ENCODE measurements at regions not wholly inside any gene's neighbourhood (a gene's known extent, or its start where the extent isn't known, plus 50 kb on each side); places are given as distances from the start of the nearest gene placed in this dataset.

DNA sequence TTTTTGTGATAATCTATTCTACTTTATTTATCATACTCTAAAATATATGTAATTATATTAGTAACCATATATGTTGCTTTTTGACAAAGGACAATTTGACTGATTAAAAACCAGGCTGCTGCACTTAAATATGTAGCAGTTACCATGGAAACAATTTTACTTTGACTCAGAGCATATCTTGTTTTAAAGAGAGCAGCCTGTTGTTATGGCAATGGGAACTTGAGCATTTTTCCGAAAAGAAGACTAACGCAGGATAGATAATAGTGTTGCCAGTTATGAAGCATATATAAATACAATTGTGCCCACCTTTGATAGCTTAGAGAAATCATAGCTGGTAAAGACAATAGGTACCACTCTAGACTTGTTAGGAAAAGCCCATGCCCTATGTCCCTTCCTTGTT is 283.0 kb downstream of the GASK1B start:
- H3K4me3 ChIP-seq (ENCODE audit: low read depth, low read length), result no peak overlapping the region
- H3K27ac ChIP-seq (ENCODE audit: low read depth), result no peak overlapping the region
- 67% methylated on average over 2 of the region's 2 CpGs for WGBS
- no peaks in the 10 kb centered on the region for H3K4me1 ChIP-seq (ENCODE audit: insufficient read depth)
- no peaks in the 10 kb centered on the region for H3K36me3 ChIP-seq (ENCODE audit: insufficient read depth)
- DNase-seq (ENCODE audit: extremely low spot score), result no peak

DNA sequence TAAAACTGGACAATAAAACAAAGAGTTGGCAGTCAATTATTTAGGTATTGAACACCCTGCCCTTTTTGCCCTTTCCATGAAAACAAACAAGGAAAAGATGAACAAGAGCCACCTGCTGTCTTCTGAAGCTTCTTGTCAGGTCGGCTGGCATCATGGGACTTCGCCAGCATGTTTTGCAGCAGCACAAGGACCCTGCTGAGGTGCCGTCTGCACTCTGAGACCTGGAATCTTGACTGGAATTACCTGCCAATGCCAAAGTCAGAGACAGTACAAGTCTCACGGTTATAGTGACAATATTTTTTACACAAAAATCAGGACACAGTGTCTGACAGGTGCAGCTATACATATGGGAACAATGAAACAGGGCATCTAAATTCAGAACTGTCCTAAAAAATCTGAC is 284.5 kb downstream of the GASK1B start:
- Histone ChIP-seq H3K27ac (ENCODE audit: low read depth) (no peak overlapping the region), H3K4me1 (ENCODE audit: insufficient read depth) (no peaks in the 10 kb centered on the region), H3K4me3 (ENCODE audit: low read depth, low read length) (no peak overlapping the region), H3K36me3 (ENCODE audit: insufficient read depth) (no peaks in the 10 kb centered on the region)
- WGBS, result 88% methylated on average over 4 of the region's 4 CpGs
- no peak for DNase-seq (ENCODE audit: extremely low spot score)

DNA sequence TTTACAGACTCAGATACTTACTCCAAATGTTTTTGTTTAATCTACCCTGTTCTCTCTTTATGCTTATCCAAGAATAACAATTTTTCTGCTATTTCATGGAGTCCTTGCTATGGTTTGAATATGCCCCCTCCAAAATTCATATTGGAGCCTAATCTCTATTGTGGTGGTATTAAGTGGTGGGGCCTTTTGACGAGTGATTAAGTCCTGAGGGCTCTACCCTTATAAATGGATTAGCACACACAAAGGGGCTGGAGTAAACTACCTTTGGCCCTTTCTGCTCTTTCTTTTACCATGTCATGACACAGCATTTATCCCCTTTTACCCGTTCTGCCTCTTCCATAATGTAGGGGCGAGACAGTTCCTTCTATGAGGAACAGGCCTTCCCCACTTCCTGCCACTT is 285.5 kb downstream of the GASK1B start:
- 91% methylated on average over 3 of the region's 3 CpGs for WGBS
- no peak overlapping the region for H3K27ac ChIP-seq (ENCODE audit: low read depth)
- no peaks in the 10 kb centered on the region for H3K4me1 ChIP-seq (ENCODE audit: insufficient read depth)
- no peak for DNase-seq (ENCODE audit: extremely low spot score)
- H3K36me3 ChIP-seq (ENCODE audit: insufficient read depth), result no peaks in the 10 kb centered on the region
- H3K4me3 ChIP-seq (ENCODE audit: low read depth, low read length), result no peak overlapping the region

DNA sequence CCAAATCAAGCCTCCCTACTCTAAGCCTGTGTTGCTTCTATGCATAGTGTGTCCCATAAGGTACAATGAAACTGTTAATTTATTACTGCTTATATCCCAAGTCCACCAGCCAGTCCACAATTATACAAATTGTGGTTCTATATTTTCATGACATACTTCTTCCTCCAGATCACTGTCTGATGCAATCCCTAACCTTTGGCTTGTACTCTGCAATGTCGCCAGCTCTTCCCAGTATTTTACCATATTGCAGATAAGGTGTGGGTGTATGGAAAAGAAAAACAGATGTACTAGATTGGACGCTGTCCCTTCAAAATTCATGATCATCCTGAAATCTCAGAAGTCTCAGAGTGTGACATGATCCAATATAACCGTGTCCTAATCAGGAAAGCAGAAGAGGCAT is 286.2 kb downstream of the GASK1B start:
- H3K36me3 ChIP-seq (ENCODE audit: insufficient read depth), result no peaks in the 10 kb centered on the region
- 71% methylated on average over 3 of the region's 3 CpGs for WGBS
- DNase-seq (ENCODE audit: extremely low spot score), result no peak
- H3K27ac ChIP-seq (ENCODE audit: low read depth), result no peak overlapping the region
- H3K4me1 ChIP-seq (ENCODE audit: insufficient read depth), result no peaks in the 10 kb centered on the region
- H3K4me3 ChIP-seq (ENCODE audit: low read depth, low read length), result no peak overlapping the region

DNA sequence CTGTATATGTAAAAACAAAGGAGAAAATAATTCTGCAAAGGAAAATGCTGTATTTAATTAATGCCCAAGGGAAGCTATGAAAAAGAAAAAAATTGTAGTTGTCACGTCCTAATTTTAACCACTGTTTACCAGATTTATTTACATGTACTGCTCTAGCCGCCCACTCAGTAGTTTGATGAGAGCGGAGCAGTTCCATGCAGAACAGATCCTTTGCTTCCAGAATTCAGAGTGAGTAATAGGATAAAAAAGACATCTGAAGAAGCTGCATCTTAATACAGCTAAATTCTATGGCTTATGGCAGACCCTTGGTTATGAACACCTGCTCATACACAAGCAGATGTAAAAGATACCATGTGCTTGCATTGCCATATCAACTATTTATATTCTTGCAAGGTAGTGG is 287.0 kb downstream of the GASK1B start:
- Histone ChIP-seq H3K4me1 (ENCODE audit: insufficient read depth) (no peaks in the 10 kb centered on the region), H3K36me3 (ENCODE audit: insufficient read depth) (no peaks in the 10 kb centered on the region), H3K27ac (ENCODE audit: low read depth) (no peak overlapping the region), H3K4me3 (ENCODE audit: low read depth, low read length) (no peak overlapping the region)
- 74% methylated on average over 3 of the region's 3 CpGs for WGBS
- no peak for DNase-seq (ENCODE audit: extremely low spot score)

DNA sequence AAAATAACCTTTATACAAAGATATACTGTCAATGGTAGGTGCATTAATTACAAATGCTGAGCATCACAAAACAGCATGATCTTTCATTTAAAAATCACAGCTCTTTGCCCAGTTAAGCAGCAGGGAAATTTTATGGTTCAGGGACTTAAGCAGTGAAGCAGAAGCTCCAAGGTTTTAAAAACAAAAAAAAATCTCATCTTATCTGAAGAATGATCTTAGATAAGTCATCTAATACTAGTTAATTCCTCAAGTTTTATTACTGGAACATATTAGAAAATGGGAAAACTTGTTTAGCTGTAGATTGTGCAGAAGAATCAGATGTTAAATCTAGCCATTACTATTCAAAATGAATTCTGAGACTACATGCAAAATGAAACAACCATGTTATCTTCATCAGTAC is 289.9 kb downstream of the GASK1B start:
- H3K4me3 ChIP-seq (ENCODE audit: low read depth, low read length), result no peak overlapping the region
- no peak overlapping the region for H3K27ac ChIP-seq (ENCODE audit: low read depth)
- no peak for DNase-seq (ENCODE audit: extremely low spot score)
- no peaks in the 10 kb centered on the region for H3K4me1 ChIP-seq (ENCODE audit: insufficient read depth)
- no peaks in the 10 kb centered on the region for H3K36me3 ChIP-seq (ENCODE audit: insufficient read depth)

DNA sequence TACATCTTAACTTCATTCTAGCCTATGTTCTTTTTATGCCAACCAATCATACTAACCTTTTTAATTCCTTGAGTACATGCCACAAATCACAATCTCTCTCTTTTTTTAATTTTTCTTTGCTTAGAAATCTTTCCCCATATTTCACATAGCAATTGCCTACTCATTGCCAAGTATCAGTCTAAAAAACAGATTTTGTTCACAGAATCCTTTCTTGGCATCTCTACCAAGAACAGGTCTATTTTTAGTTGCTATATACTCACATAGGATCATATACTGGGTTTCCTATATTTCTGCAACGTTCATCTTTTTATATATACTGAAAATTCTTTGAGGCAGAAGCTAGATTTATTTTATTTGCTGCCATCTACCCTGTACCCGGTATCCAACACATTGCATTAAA is 292.1 kb downstream of the GASK1B start:
- WGBS, result 59% methylated on average over 2 of the region's 2 CpGs
- no peaks in the 10 kb centered on the region for H3K36me3 ChIP-seq (ENCODE audit: insufficient read depth)
- no peaks in the 10 kb centered on the region for H3K4me1 ChIP-seq (ENCODE audit: insufficient read depth)
- no peak overlapping the region for H3K27ac ChIP-seq (ENCODE audit: low read depth)
- DNase-seq (ENCODE audit: extremely low spot score), result no peak
- no peak overlapping the region for H3K4me3 ChIP-seq (ENCODE audit: low read depth, low read length)

DNA sequence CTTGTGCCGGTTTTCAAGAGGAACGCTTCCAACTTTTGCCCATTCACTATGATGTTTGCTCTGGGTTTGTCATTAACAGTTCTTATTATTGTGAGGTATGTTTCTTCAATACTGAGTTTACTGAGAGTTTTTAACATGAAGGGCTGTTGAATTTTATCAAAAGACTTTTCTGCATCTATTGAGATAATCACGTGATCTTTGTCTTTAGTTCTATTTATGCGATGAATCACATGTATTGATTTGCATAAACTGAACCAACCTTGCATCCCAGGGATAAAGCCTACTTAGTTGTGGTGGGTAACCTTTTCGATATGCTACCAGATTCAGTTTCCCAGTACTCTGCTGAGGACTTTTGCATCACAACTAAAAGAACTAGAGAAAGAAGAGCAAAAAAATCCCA is 318.0 kb downstream of the GASK1B start:
- Histone ChIP-seq H3K4me1 (ENCODE audit: insufficient read depth) (no peaks in the 10 kb centered on the region), H3K36me3 (ENCODE audit: insufficient read depth) (no peaks in the 10 kb centered on the region), H3K27ac (ENCODE audit: low read depth) (no peak overlapping the region), H3K4me3 (ENCODE audit: low read depth, low read length) (no peak overlapping the region)
- DNase-seq (ENCODE audit: extremely low spot score), result no peak
- 90% methylated on average over 5 of the region's 5 CpGs for WGBS

DNA sequence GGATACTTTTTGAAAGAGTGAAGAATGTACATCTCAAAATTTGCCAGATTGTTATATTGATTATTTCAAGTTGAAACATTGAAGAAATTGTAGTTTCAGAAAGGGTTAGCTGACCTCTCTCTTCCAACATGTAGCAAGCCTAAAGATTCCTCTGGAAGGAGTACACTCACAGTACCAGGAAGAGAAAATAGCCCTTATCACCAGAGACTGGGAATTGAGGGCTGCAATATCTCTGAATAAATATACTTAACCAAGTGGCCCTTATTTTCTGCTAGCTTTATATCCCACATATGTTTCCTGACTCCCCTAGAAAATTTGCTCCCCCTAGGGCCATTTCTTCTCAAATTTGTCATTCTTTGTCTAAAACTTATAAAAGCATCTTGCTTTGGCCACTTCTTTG is 332.2 kb downstream of the GASK1B start:
- DNase-seq (ENCODE audit: extremely low spot score), result no peak
- H3K4me1 ChIP-seq (ENCODE audit: insufficient read depth), result no peaks in the 10 kb centered on the region
- no peak overlapping the region for H3K27ac ChIP-seq (ENCODE audit: low read depth)
- no peaks in the 10 kb centered on the region for H3K36me3 ChIP-seq (ENCODE audit: insufficient read depth)
- no peak overlapping the region for H3K4me3 ChIP-seq (ENCODE audit: low read depth, low read length)

DNA sequence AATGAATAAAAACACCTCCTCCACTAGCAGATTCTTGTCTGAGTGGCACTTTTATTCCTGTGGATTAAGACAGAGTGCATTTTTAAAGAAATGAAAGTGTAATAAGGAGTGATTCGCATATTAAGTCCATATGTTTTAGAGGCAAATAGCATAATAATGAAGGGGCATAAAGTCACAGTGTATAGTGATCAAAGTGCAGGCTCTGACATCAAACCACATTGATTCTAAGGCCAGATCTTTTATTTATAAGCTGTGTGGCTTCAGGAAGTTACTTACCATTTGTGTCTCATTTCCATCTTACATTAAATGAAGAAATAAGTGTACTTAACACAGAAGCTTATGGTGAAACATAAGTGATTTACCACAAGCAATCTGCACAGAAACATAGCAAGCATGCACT is 332.8 kb downstream of the GASK1B start:
- WGBS, result 94% methylated on average over 1 of the region's 1 CpG
- Histone ChIP-seq H3K36me3 (ENCODE audit: insufficient read depth) (no peaks in the 10 kb centered on the region), H3K4me1 (ENCODE audit: insufficient read depth) (no peaks in the 10 kb centered on the region), H3K27ac (ENCODE audit: low read depth) (no peak overlapping the region), H3K4me3 (ENCODE audit: low read depth, low read length) (no peak overlapping the region)
- no peak for DNase-seq (ENCODE audit: extremely low spot score)

DNA sequence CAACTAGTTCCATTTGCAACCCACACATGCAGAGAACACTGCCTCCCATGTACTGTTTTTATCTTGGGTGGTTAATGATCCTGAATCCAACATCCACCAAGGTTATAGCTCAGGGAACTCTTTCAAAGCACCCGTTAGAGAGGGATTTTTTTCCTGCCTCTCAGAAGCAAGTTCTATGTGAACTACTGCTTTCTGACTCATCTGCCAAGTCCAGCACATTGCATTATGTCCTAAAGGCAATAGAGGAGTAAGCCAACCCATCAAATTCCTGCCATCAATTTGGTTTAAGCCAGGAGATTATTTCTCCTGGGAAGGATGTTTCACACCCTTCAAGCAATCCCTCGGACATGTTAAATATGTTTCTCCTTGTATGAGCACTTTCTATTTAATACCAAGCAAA is 334.5 kb downstream of the GASK1B start:
- no peak for DNase-seq (ENCODE audit: extremely low spot score)
- 44% methylated on average over 2 of the region's 2 CpGs for WGBS

DNA sequence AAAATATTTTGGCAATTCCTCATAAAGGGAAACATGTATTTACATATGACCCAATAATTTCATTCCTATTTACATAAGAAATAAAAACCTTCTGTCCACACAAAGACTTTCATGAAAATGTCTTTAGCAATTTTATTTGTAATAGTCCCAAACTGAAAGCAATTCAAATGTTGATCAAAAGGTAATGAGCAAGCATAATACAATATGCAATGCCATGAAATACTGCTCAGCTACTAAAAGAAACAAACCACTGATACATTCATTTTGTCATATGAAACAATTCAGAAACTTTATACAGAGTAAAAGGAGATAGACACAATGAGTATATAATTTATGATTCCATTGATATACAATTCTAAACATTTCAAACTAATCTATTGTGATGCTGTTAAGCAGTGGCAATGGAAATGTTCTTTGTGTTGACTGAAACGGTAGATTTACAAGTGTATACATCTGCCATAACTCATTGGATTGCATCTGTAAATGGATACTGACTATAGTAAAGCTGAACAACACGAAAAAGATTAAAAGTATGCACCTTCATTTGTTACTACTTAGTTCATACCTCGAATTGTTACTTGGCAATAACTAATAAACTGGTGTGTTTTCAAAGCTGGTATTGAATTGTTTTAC is 335.6 kb downstream of the GASK1B start:
- WGBS, result 64% methylated on average over 3 of the region's 3 CpGs
- no peak overlapping the region for H3K4me3 ChIP-seq (ENCODE audit: low read depth, low read length)
- no peaks in the 10 kb centered on the region for H3K4me1 ChIP-seq (ENCODE audit: insufficient read depth)
- H3K27ac ChIP-seq (ENCODE audit: low read depth), result no peak overlapping the region
- no peak for DNase-seq (ENCODE audit: extremely low spot score)
- no peaks in the 10 kb centered on the region for H3K36me3 ChIP-seq (ENCODE audit: insufficient read depth)

More for the DNA sequence above, 334.5 kb downstream of the GASK1B start:
- Histone ChIP-seq H3K36me3 (ENCODE audit: insufficient read depth) (no peaks in the 10 kb centered on the region), H3K27ac (ENCODE audit: low read depth) (no peak overlapping the region), H3K4me1 (ENCODE audit: insufficient read depth) (no peaks in the 10 kb centered on the region), H3K4me3 (ENCODE audit: low read depth, low read length) (no peak overlapping the region)

DNA sequence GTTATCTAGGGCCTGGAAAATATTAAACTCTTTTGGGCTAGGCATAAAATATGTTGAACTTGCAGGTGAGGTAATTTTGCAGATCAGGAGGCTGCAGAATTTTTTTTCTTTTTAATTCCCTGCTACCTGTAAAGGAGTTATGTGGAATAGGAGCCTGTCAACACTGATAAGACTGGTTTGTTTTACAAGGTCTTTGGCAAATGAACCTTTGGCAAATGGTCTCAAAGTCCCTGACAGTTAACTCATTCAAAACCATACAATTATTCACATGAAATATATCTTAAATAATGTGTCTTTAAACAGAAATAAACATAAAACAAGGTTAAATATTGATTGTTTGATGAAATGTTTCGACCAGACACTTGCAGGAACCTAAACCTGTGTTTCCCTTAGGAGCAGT is 340.2 kb downstream of the GASK1B start:
- no peaks in the 10 kb centered on the region for H3K4me1 ChIP-seq (ENCODE audit: insufficient read depth)
- no peak overlapping the region for H3K4me3 ChIP-seq (ENCODE audit: low read depth, low read length)
- no peak for DNase-seq (ENCODE audit: extremely low spot score)
- 83% methylated on average over 1 of the region's 1 CpG for WGBS
- no peak overlapping the region for H3K27ac ChIP-seq (ENCODE audit: low read depth)
- H3K36me3 ChIP-seq (ENCODE audit: insufficient read depth), result no peaks in the 10 kb centered on the region

DNA sequence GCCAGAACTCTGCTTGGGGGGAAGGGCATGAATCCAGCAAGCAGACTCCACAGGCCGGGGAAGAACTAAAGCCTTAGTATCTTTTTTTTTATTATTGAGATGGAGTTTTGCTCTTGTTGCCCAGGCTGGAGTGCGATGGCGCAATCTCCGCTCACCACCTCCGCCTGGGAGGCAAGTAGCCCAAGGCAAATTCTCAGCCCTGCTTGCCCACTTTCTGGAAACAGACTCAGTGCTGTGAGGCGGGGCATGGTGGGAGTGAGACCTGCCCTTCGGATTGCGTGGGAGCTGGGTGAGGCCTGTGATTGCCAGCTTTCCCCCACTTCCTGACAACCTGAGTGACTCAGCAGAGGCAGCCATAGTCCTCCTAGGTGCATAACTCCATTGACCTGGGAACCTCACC is 348.8 kb downstream of the GASK1B start:
- Histone ChIP-seq H3K27ac (ENCODE audit: low read depth) (no peak overlapping the region), H3K4me3 (ENCODE audit: low read depth, low read length) (no peak overlapping the region), H3K36me3 (ENCODE audit: insufficient read depth) (no peaks in the 10 kb centered on the region), H3K4me1 (ENCODE audit: insufficient read depth) (no peaks in the 10 kb centered on the region)
- 95% methylated on average over 8 of the region's 8 CpGs for WGBS
- no peak for DNase-seq (ENCODE audit: extremely low spot score)

DNA sequence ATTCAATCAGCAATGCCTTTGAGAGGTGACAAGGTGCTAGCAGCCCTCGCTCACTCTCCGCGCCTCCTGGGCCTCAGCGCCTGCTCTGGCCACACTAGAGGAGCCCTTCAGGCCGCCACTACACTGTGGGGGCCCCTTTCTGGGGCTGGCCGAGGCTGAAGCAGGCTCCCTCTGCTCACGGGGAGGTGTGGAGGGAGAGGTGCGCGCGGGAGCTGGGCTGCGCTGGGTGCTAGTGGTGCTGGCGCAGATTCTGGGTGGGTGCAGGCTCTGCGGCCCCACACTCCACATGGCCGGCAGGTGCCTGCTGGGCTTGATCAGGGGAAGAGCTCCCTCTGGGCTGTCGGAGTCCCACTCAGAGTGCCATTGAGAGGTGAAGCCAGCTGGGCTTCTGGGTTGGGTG is 351.0 kb downstream of the GASK1B start:
- 92% methylated on average over 15 of the region's 15 CpGs for WGBS
- Histone ChIP-seq H3K36me3 (ENCODE audit: insufficient read depth) (no peaks in the 10 kb centered on the region), H3K4me1 (ENCODE audit: insufficient read depth) (no peaks in the 10 kb centered on the region), H3K27ac (ENCODE audit: low read depth) (no peak overlapping the region), H3K4me3 (ENCODE audit: low read depth, low read length) (no peak overlapping the region)
- DNase-seq (ENCODE audit: extremely low spot score), result no peak

Data from urinary bladder (tissue), 3 donors.